Sigmoid colon (tissue), 6 donors: ENCODE measurements at regions not wholly inside any gene's neighbourhood (a gene's known extent, or its start where the extent isn't known, plus 50 kb on each side); places are given as distances from the start of the nearest gene placed in this dataset.

Experiments
- DNase-seq: peaks from one replicate; pipeline ENCODE4 v3.0.0-alpha.2; 2019
- H3K27ac ChIP-seq, 4 donors: fragments of 200-600 bp; sonication (generic); one replicate each; pipeline ENCODE4 v1.5.1; 2016 to 2019; ENCODE audit warnings: mild to moderate bottlenecking in 1 of 4
- H3K27me3 ChIP-seq, 3 donors: fragments of 200-600 bp; sonication (generic); one replicate each; pipeline ENCODE4 v1.5.1; 2019; ENCODE audit warnings: mild to moderate bottlenecking in 1 of 3
- H3K36me3 ChIP-seq, 4 donors: fragments of 200-600 bp; sonication (generic); one replicate each; pipeline ENCODE4 v1.5.1; 2016 to 2019
- H3K4me1 ChIP-seq, 4 donors: fragments of 200-600 bp; sonication (generic); one replicate each; pipeline ENCODE4 v1.5.1; 2017 to 2019
- H3K4me3 ChIP-seq, 4 donors: fragments of 200-600 bp; sonication (generic); one replicate each; pipeline ENCODE4 v1.5.1; 2017 to 2019; ENCODE audit warnings: mild to moderate bottlenecking in 2 of 4, moderate library complexity in 1 of 4
- H3K9me3 ChIP-seq, 4 donors: fragments of 200-600 bp in 3 of 4; sonication (generic) in 3 of 4; one replicate each; pipeline versions ENCODE4 v1.5.1 to v1.6.1; 2013 to 2019
- CTCF ChIP-seq, 4 experiments: fragments of 450-650 bp in 3 of 4; fragments of 200-600 bp in 1 of 4; IDR thresholded peaks; one replicate each; pipeline ENCODE4 v1.5.1; 2016 to 2019; ENCODE audit warnings: antibody characterized with exemption in 4 of 4, mild to moderate bottlenecking in 3 of 4, moderate library complexity in 2 of 4
- EP300 ChIP-seq, 4 donors: sonication (generic); formaldehyde crosslinking; IDR thresholded peaks; one replicate each; pipeline ENCODE4 v1.6.1; 2017; ENCODE audit warnings: antibody characterized with exemption in 4 of 4
- POLR2A ChIP-seq, 2 donors: fragments of 450-650 bp; IDR thresholded peaks; one replicate each; pipeline ENCODE4 v1.6.1; 2016; ENCODE audit warnings: antibody characterized with exemption in 2 of 2, mild to moderate bottlenecking in 2 of 2, moderate library complexity in 2 of 2
- POLR2AphosphoS5 ChIP-seq, 4 donors: sonication (generic); formaldehyde crosslinking; IDR thresholded peaks; one replicate each; pipeline ENCODE4 v1.6.1; 2017; ENCODE audit warnings: antibody characterized with exemption in 4 of 4
- WGBS, 2 donors: extraction: QIAGEN DNeasy Blood & Tissue Kit; methylation state at CpG; one replicate each; pipeline ENCODE4 v1.1.7; 2013; 5-methylcytosine and 5-hydroxymethylcytosine counted together
- intact Hi-C: fragments of 100-400 bp; cut with DNase I; formaldehyde crosslinking; loops from one replicate; pipeline ENCODE4 v1.15.1; 2023
- donor health status: healthy with polysubstance abuse.
- donor health status: healthy.

- Histone ChIP-seq H3K4me1 (no peaks in the 10 kb centered on the region), H3K9me3 (peaks cover 0 to 6% (median 4%) of the 10 kb centered on the region in 4 donors), H3K27me3 (peaks cover 0 to 94% (median 30%) of the 10 kb centered on the region in 3 donors), H3K36me3 (no peaks in the 10 kb centered on the region), H3K27ac (no peak overlapping the region), H3K4me3 (no peak overlapping the region)
- TF ChIP-seq EP300 (IDR thresholded peaks at IDR 0.05) (no peak), POLR2A (IDR thresholded peaks at IDR 0.05) (no peak), CTCF (IDR thresholded peaks at IDR 0.05) (no peak), POLR2AphosphoS5 (IDR thresholded peaks at IDR 0.05) (no peak)
- DNase-seq = no peak
- WGBS, 2 donors = 39 to 70% methylated on average over 28 of the region's 28 CpGs
- intact Hi-C loops = no loop called here
Observed at GRCh38 chr1:2865571-2866421, 64.3 kb upstream of the TTC34 start.

- Histone ChIP-seq H3K27ac (no peak overlapping the region), H3K4me3 (no peak overlapping the region), H3K4me1 (no peaks in the 10 kb centered on the region), H3K9me3 (peaks cover 4 to 14% (median 11%) of the 10 kb centered on the region in 4 donors), H3K27me3 (peaks cover 0 to 87% (median 30%) of the 10 kb centered on the region in 3 donors), H3K36me3 (no peaks in the 10 kb centered on the region)
- TF ChIP-seq CTCF (IDR thresholded peaks at IDR 0.05) (no peak), POLR2AphosphoS5 (IDR thresholded peaks at IDR 0.05) (no peak), POLR2A (IDR thresholded peaks at IDR 0.05) (no peak), EP300 (IDR thresholded peaks at IDR 0.05) (no peak)
- intact Hi-C loops = no loop called here
- 18 to 65% methylated on average over 26 of the region's 26 CpGs for WGBS, 2 donors
- no peak for DNase-seq
Observed at GRCh38 chr1:2866422-2867086, 65.1 kb upstream of the TTC34 start.

GRCh38 chr1:2867087-2867425 lies 65.6 kb upstream of the TTC34 start:
- H3K9me3 ChIP-seq = peaks cover 4 to 18% (median 16%) of the 10 kb centered on the region in 4 donors
- H3K27ac ChIP-seq = no peak overlapping the region
- TF ChIP-seq POLR2AphosphoS5 (IDR thresholded peaks at IDR 0.05) (no peak), CTCF (IDR thresholded peaks at IDR 0.05) (no peak), POLR2A (IDR thresholded peaks at IDR 0.05) (no peak), EP300 (IDR thresholded peaks at IDR 0.05) (no peak)
- H3K4me1 ChIP-seq = no peaks in the 10 kb centered on the region
- peaks cover 1 to 87% (median 35%) of the 10 kb centered on the region in 3 donors for H3K27me3 ChIP-seq
- 43 to 79% methylated on average over 11 of the region's 11 CpGs for WGBS, 2 donors
- intact Hi-C loops = no loop called here
- DNase-seq = no peak
- no peaks in the 10 kb centered on the region for H3K36me3 ChIP-seq
- H3K4me3 ChIP-seq = no peak overlapping the region

GRCh38 chr1:2867861-2868260 lies 66.4 kb upstream of the TTC34 start:
- Histone ChIP-seq H3K27me3 (peaks cover 2 to 82% (median 29%) of the 10 kb centered on the region in 3 donors), H3K4me1 (no peaks in the 10 kb centered on the region), H3K9me3 (peaks cover 4 to 18% (median 17%) of the 10 kb centered on the region in 4 donors), H3K36me3 (no peaks in the 10 kb centered on the region), H3K4me3 (no peak overlapping the region), H3K27ac (no peak overlapping the region)
- WGBS, 2 donors = 68 to 69% methylated on average over 10 of the region's 10 CpGs
- intact Hi-C loops = no loop called here
- DNase-seq = no peak
- TF ChIP-seq EP300 (IDR thresholded peaks at IDR 0.05) (no peak), POLR2A (IDR thresholded peaks at IDR 0.05) (no peak), POLR2AphosphoS5 (IDR thresholded peaks at IDR 0.05) (no peak), CTCF (IDR thresholded peaks at IDR 0.05) (no peak)
